Dendritic cell treated with granulocyte-macrophage colony-stimulating factor and Interleukin-4, amounts not matched to agents 40 ng/mL and 50 ng/mL, for 4 days (primary cell): ENCODE measurements at regions not wholly inside any gene's neighbourhood (a gene's known extent, or its start where the extent isn't known, plus 50 kb on each side); places are given as distances from the start of the nearest gene placed in this dataset.
"Not testable (repeated sequence)": the region's sequence is repeated elsewhere in the genome, so short reads cannot be mapped to it uniquely, and the experiment has no call there.

Experiments used
- H3K27ac Mint-ChIP-seq: one replicate; pipeline ENCODE4 v1.8.0; 2022; ENCODE audit warnings: mild to moderate bottlenecking, mixed read lengths
- H3K27me3 Mint-ChIP-seq: one replicate; pipeline ENCODE4 v1.8.0; 2022; ENCODE audit warnings: mild to moderate bottlenecking, mixed read lengths
- H3K36me3 Mint-ChIP-seq: one replicate; pipeline ENCODE4 v1.8.0; 2022; ENCODE audit warnings: low read depth, mixed read lengths
- H3K4me1 Mint-ChIP-seq: one replicate; pipeline ENCODE4 v1.8.0; 2022; ENCODE audit warnings: low read depth, mixed read lengths
- H3K4me3 Mint-ChIP-seq: one replicate; pipeline ENCODE4 v1.8.0; 2022; ENCODE audit warnings: mild to moderate bottlenecking, moderate library complexity, mixed read lengths
- H3K9me3 Mint-ChIP-seq: one replicate; pipeline ENCODE4 v1.8.0; 2022; ENCODE audit warnings: mixed read lengths
- intact Hi-C: fragments of 100-400 bp; cut with micrococcal nuclease; formaldehyde crosslinking; loops from one replicate; pipeline ENCODE4 v1.15.0; 2022

GRCh38 chr5:10036136-10036815 is 213.4 kb downstream of the ATPSCKMT start:
- intact Hi-C loops, result no loop called here
- Mint-ChIP-seq H3K9me3 (peaks cover 27% of the 10 kb centered on the region), H3K27ac (no peak overlapping the region), H3K4me3 (no peak overlapping the region), H3K4me1 (no peaks in the 10 kb centered on the region), H3K36me3 (no peaks in the 10 kb centered on the region), H3K27me3 (no peaks in the 10 kb centered on the region)

- Mint-ChIP-seq H3K27ac (no peak overlapping the region), H3K4me1 (no peaks in the 10 kb centered on the region), H3K4me3 (no peak overlapping the region), H3K27me3 (no peaks in the 10 kb centered on the region), H3K9me3 (peaks cover 28% of the 10 kb centered on the region), H3K36me3 (no peaks in the 10 kb centered on the region)
- intact Hi-C loops, result no loop called here
Measured at GRCh38 chr5:10034001-10034400, 215.7 kb downstream of the ATPSCKMT start.

GRCh38 chr5:10031817-10032216 is 217.9 kb downstream of the ATPSCKMT start:
- Mint-ChIP-seq H3K27ac (no peak overlapping the region), H3K36me3 (no peaks in the 10 kb centered on the region), H3K4me3 (no peak overlapping the region), H3K4me1 (no peaks in the 10 kb centered on the region), H3K27me3 (no peaks in the 10 kb centered on the region), H3K9me3 (peaks cover 18% of the 10 kb centered on the region)
- intact Hi-C loops, result no loop called here

GRCh38 chr5:10030219-10030831 is 219.4 kb downstream of the ATPSCKMT start:
- Mint-ChIP-seq H3K27me3 (no peaks in the 10 kb centered on the region), H3K36me3 (no peaks in the 10 kb centered on the region), H3K27ac (no peak overlapping the region), H3K4me1 (no peaks in the 10 kb centered on the region), H3K9me3 (peaks cover 18% of the 10 kb centered on the region), H3K4me3 (no peak overlapping the region)
- intact Hi-C loops, result no loop called here

- no peaks in the 10 kb centered on the region for H3K27me3 Mint-ChIP-seq
- no peaks in the 10 kb centered on the region for H3K4me1 Mint-ChIP-seq
- H3K27ac Mint-ChIP-seq, result no peak overlapping the region
- H3K4me3 Mint-ChIP-seq, result no peak overlapping the region
- H3K36me3 Mint-ChIP-seq, result no peaks in the 10 kb centered on the region
- intact Hi-C loops, result no loop called here
- H3K9me3 Mint-ChIP-seq, result peaks cover 17% of the 10 kb centered on the region
Measured at GRCh38 chr5:10023494-10023893, 226.2 kb downstream of the ATPSCKMT start.

GRCh38 chr5:10021248-10021647 is 228.4 kb downstream of the ATPSCKMT start:
- H3K27me3 Mint-ChIP-seq, result no peaks in the 10 kb centered on the region
- H3K4me1 Mint-ChIP-seq, result no peaks in the 10 kb centered on the region
- H3K4me3 Mint-ChIP-seq, result no peak overlapping the region

GRCh38 chr5:10019236-10019635 is 230.5 kb downstream of the ATPSCKMT start:
- Mint-ChIP-seq H3K36me3 (no peaks in the 10 kb centered on the region), H3K9me3 (peaks cover 35% of the 10 kb centered on the region)
- intact Hi-C loops, result no loop called here

More at GRCh38 chr5:10021248-10021647, 228.4 kb downstream of the ATPSCKMT start:
- Mint-ChIP-seq H3K27ac (no peak overlapping the region), H3K36me3 (no peaks in the 10 kb centered on the region), H3K9me3 (peaks cover 17% of the 10 kb centered on the region)
- intact Hi-C loops, result no loop called here

GRCh38 chr5:10018201-10019069 is 231.3 kb downstream of the ATPSCKMT start:
- Mint-ChIP-seq H3K27me3 (no peaks in the 10 kb centered on the region), H3K36me3 (no peaks in the 10 kb centered on the region), H3K9me3 (peaks cover 35% of the 10 kb centered on the region), H3K4me3 (no peak overlapping the region), H3K27ac (no peak overlapping the region), H3K4me1 (no peaks in the 10 kb centered on the region)
- intact Hi-C loops, result no loop called here

More at GRCh38 chr5:10019236-10019635, 230.5 kb downstream of the ATPSCKMT start:
- Mint-ChIP-seq H3K4me3 (no peak overlapping the region), H3K27me3 (no peaks in the 10 kb centered on the region), H3K27ac (no peak overlapping the region), H3K4me1 (no peaks in the 10 kb centered on the region)

- intact Hi-C loops, result no loop called here
- H3K4me3 Mint-ChIP-seq, result no peak overlapping the region
- H3K36me3 Mint-ChIP-seq, result no peaks in the 10 kb centered on the region
- H3K27ac Mint-ChIP-seq, result no peak overlapping the region
- peaks cover 29% of the 10 kb centered on the region for H3K9me3 Mint-ChIP-seq
- H3K27me3 Mint-ChIP-seq, result no peaks in the 10 kb centered on the region
- H3K4me1 Mint-ChIP-seq, result no peaks in the 10 kb centered on the region
Measured at GRCh38 chr5:10017786-10018185, 231.9 kb downstream of the ATPSCKMT start.

GRCh38 chr5:10016559-10016958 is 233.1 kb downstream of the ATPSCKMT start:
- H3K36me3 Mint-ChIP-seq, H3K27ac Mint-ChIP-seq, H3K4me3 Mint-ChIP-seq, H3K4me1 Mint-ChIP-seq, intact Hi-C loops, H3K27me3 Mint-ChIP-seq: not testable (repeated sequence)
- peaks cover 27% of the 10 kb centered on the region for H3K9me3 Mint-ChIP-seq

- H3K4me1 Mint-ChIP-seq, H3K27ac Mint-ChIP-seq, intact Hi-C loops, H3K36me3 Mint-ChIP-seq, H3K27me3 Mint-ChIP-seq, H3K4me3 Mint-ChIP-seq: not testable (repeated sequence)
- H3K9me3 Mint-ChIP-seq, result peaks cover 26% of the 10 kb centered on the region
Measured at GRCh38 chr5:10015681-10016080, 234.0 kb downstream of the ATPSCKMT start.

GRCh38 chr5:10009802-10010201 is 239.9 kb downstream of the ATPSCKMT start:
- intact Hi-C loops, result no loop called here
- Mint-ChIP-seq H3K4me1 (no peaks in the 10 kb centered on the region), H3K4me3 (no peak overlapping the region), H3K36me3 (no peaks in the 10 kb centered on the region), H3K9me3 (peaks cover 6% of the 10 kb centered on the region), H3K27ac (no peak overlapping the region), H3K27me3 (no peaks in the 10 kb centered on the region)

- no peaks in the 10 kb centered on the region for H3K4me1 Mint-ChIP-seq
- peaks cover 30% of the 10 kb centered on the region for H3K9me3 Mint-ChIP-seq
- H3K27ac Mint-ChIP-seq, result no peak overlapping the region
- no peak overlapping the region for H3K4me3 Mint-ChIP-seq
- intact Hi-C loops, result no loop called here
- no peaks in the 10 kb centered on the region for H3K27me3 Mint-ChIP-seq
- H3K36me3 Mint-ChIP-seq, result no peaks in the 10 kb centered on the region
Measured at GRCh38 chr5:9987101-9987500, 262.6 kb downstream of the ATPSCKMT start.

- no peaks in the 10 kb centered on the region for H3K27me3 Mint-ChIP-seq
- no peaks in the 10 kb centered on the region for H3K36me3 Mint-ChIP-seq
- no peak overlapping the region for H3K27ac Mint-ChIP-seq
- H3K9me3 Mint-ChIP-seq, result no peaks in the 10 kb centered on the region
- H3K4me1 Mint-ChIP-seq, result no peaks in the 10 kb centered on the region
- no peak overlapping the region for H3K4me3 Mint-ChIP-seq
- intact Hi-C loops, result no loop called here
Measured at GRCh38 chr5:9977070-9977469, 272.6 kb downstream of the ATPSCKMT start.
